ENCODE measurements at regions not wholly inside any gene's neighbourhood (a gene's known extent, or its start where the extent isn't known, plus 50 kb on each side); places are given as distances from the start of the nearest gene placed in this dataset.

DNA sequence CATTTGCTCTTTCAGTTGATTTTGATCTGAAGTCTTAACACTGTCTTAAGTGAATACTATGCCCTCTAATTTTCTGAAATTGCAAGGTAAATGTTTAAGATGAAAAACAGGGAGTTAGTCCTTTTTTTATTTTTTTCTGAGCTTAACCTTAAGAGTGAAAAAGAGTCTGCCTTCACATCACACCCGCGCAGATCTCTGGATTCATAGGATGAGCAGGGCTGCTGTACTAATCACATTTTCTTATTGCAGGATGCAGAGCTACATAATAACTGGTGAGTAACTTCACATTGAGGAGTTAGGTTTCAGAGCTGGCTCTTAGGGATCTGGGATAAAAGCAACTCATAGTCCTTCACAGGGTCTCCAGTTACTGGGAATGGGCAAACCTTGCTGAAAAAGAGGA is 188.7 kb upstream of the ATP1B1 start:
- TF ChIP-seq CSDC2 (CRISPR knock-in tag; IDR thresholded peaks at IDR 0.05) (no peak), ISL1 (CRISPR knock-in tag; IDR thresholded peaks at IDR 0.05) (no peak), OSR1 (CRISPR knock-in tag; IDR thresholded peaks at IDR 0.05) (no peak), ZNF70 (CRISPR knock-in tag; IDR thresholded peaks at IDR 0.05) (no peak)
- TF ChIP-seq, protein P1, sequence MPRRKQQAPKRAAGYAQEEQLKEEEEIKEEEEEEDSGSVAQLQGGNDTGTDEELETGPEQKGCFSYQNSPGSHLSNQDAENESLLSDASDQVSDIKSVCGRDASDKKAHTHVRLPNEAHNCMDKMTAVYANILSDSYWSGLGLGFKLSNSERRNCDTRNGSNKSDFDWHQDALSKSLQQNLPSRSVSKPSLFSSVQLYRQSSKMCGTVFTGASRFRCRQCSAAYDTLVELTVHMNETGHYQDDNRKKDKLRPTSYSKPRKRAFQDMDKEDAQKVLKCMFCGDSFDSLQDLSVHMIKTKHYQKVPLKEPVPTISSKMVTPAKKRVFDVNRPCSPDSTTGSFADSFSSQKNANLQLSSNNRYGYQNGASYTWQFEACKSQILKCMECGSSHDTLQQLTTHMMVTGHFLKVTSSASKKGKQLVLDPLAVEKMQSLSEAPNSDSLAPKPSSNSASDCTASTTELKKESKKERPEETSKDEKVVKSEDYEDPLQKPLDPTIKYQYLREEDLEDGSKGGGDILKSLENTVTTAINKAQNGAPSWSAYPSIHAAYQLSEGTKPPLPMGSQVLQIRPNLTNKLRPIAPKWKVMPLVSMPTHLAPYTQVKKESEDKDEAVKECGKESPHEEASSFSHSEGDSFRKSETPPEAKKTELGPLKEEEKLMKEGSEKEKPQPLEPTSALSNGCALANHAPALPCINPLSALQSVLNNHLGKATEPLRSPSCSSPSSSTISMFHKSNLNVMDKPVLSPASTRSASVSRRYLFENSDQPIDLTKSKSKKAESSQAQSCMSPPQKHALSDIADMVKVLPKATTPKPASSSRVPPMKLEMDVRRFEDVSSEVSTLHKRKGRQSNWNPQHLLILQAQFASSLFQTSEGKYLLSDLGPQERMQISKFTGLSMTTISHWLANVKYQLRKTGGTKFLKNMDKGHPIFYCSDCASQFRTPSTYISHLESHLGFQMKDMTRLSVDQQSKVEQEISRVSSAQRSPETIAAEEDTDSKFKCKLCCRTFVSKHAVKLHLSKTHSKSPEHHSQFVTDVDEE (CRISPR knock-in tag; IDR thresholded peaks at IDR 0.05): no peak
